Right lobe of liver (tissue), 4 donors: ENCODE measurements at regions not wholly inside any gene's neighbourhood (a gene's known extent, or its start where the extent isn't known, plus 50 kb on each side); places are given as distances from the start of the nearest gene placed in this dataset.

ENCODE experiments used
- CTCF ChIP-seq, 4 donors: fragments of 200-600 bp in 3 of 4; fragments of 450-650 bp in 1 of 4; IDR thresholded peaks; one replicate each; pipeline versions ENCODE4 v1.5.1 to v1.8.0; 2016 to 2022; ENCODE audit warnings: antibody characterized with exemption in 4 of 4, mild to moderate bottlenecking in 2 of 4
- POLR2A ChIP-seq: fragments of 450-650 bp; IDR thresholded peaks from one replicate; pipeline ENCODE4 v1.6.1; 2017; ENCODE audit warnings: antibody characterized with exemption, mild to moderate bottlenecking
- donor health status: DM: no; HTN: no; CAD: no.
- donor health status: DM: no; HTN: no; CAD: no.
- donor health status: DM: no; HTN: yes; CAD: no.

- TF ChIP-seq CTCF (IDR thresholded peaks at IDR 0.05) = peak; percentile 3 to 38 (median 12)
- no peak for TF ChIP-seq POLR2A
Observed at GRCh38 chr17:55965051-55965450, 188.2 kb upstream of the ANKFN1 start.
